HG03439 (cell line): ENCODE measurements at regions not wholly inside any gene's neighbourhood (a gene's known extent, or its start where the extent isn't known, plus 50 kb on each side); places are given as distances from the start of the nearest gene placed in this dataset.
"Not testable (repeated sequence)": the region's sequence is repeated elsewhere in the genome, so short reads cannot be mapped to it uniquely, and the experiment has no call there.

Experiments
- ATAC-seq: cut with Tn5 transposase; IDR thresholded peaks from one replicate; pipeline ENCODE4 v1.9.1; 2021; ENCODE audit warnings: mild to moderate bottlenecking, moderate library complexity; ENCODE audit not compliant: unreplicated experiment

DNA sequence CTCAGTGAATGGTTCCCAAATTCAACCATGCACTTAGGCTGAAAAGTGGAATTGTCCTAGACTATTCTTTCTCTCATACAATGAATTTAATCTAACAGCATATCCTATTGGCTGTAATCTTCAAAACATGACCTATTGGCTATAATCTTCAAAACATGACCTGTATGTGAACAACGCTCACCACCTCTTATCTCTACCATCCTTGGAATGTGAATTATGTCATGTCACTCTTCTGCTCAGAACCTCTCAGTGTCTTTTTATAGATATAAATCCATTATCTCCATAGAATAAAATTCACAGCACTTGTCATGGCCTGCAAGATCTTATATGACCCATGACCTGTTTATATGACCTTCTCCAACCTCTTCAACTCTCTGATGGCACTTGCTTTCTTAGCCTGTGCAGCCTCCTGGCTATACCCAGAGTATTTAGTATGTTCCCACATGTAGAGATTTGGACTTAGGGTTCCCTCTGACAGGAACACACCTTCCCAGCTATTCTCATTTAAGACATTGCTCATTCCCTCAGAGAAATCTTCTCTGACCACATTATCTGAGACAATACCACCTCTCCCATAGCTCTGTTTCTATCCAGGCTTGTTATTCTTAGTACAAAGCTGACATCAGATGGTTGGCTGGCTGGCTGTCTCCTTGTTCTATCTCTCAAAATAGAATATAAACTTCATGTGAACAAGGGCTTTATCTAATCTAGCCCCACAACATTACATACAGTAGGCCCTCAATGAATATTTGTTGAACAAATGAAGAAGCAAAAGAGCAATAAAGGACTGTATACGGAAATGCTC lies 275.0 kb upstream of the PREP start:
- ATAC-seq, result no peak

DNA sequence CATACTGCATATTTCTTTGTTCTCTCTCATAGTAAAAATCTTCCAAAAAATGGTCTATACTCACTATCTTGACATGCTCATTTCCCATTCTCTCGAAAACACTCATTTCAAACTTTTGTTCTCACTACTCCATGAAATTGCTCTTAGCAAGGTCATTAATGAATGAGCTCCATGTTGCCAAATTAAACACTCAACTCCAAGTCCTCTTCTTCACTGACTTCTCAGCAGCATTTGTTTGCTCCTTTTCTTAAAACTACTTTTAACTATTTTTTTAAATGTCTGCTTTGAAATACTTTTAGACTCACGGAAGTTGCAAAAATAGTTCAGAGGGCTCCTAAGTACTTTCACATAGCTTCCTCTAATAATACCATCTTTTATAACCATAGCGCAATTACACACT lies 274.0 kb upstream of the PREP start:
- no peak for ATAC-seq

DNA sequence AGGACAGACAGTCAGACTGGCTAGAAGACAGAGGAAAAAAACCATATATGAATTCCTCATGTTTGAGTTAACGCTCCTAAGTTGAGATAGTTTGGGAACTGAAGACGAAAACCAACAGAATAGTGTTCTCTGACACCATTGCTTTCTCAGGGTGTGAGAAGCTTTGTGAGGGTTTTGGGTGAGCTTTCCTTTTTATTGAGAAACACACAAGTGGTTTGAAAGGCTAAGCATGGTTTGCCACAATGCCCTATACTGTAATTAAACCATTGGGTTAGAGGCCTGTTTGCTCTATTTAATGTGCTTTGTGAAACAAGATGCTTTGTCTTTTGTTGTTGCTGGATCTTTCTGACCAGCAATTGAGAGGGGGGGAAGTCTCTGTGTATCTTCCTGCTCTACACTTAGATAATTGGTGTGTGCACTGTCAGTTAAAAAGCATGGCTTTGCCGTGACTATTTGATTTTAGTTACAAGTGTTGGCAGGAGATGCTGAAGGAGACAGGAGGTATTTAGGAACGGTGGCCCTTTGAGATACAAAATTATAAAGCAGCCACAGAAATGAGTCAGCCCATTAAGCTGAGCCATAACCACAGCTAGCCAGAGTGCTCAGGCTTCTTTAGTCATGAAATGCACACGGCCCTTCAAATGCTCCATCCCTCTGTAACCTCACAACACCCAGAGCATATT lies 273.0 kb upstream of the PREP start:
- ATAC-seq, result no peak

- ATAC-seq, result not testable (repeated sequence)
Measured at GRCh38 chr6:105672856-105673538, 270.1 kb upstream of the PREP start.

DNA sequence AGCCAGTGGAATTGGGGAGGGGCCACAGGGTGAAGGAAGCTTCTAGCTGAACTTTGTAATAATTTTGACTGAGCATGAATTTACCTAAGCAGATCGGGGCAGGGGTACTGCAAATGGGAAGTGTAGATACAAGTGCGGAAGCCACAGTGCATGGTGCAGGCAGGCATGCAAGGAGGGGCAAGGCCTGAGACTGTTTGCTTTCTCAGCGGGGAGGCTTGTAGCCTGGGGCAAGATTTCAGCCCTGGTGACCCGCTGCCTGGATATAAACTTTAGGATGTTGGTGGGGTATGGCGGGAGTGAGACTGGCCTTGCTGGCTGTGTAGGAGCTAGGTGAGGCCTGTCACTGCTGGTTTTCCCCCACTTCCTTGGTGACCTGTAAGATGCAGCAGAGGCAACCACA lies 266.4 kb upstream of the PREP start:
- no peak for ATAC-seq

GRCh38 chr6:105667056-105667455 lies 264.2 kb upstream of the PREP start:
- no peak for ATAC-seq

GRCh38 chr6:105664931-105665330 lies 262.0 kb upstream of the PREP start:
- ATAC-seq, result no peak

GRCh38 chr6:105651969-105652368 lies 249.1 kb upstream of the PREP start:
- ATAC-seq, result no peak

DNA sequence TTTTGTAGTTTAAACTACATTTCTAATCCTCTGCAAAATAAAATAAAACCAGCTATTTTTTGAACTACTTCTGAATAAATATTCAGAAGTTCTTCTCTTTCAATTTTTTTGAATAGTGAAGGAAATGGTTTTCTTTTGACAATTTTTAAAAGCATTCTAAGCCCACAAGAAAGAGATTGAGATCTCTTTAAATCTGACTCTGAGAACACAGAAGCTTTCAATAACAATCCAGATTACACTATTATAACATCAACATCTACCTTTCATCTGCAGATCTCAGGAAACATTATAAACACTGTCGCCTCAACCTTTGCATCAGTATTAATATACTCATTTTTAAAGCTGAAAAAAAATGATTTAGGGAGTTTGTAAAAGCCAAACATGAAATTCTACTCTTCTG lies 247.5 kb upstream of the PREP start:
- no peak for ATAC-seq

GRCh38 chr6:105649192-105649591 lies 246.3 kb upstream of the PREP start:
- ATAC-seq, result no peak

DNA sequence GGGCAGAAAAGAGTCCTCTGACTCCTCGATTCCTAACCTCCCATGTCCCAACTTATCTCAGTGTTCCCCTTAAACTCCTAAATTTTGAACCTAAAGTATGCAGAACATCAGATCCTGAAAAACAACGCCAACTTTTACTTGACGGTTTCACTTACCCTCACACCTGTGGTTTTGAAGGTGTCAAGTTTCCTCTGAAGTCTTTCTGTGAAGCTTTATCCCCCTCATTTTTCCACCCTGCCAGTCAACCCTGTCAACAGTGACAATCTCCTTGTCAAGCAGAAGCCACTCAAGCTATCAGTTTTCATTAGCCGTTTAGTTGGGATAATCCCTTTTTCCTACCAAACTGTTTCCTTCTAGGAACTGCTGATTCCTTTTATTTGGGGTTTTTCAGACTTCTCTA lies 245.4 kb upstream of the PREP start:
- ATAC-seq, result no peak

DNA sequence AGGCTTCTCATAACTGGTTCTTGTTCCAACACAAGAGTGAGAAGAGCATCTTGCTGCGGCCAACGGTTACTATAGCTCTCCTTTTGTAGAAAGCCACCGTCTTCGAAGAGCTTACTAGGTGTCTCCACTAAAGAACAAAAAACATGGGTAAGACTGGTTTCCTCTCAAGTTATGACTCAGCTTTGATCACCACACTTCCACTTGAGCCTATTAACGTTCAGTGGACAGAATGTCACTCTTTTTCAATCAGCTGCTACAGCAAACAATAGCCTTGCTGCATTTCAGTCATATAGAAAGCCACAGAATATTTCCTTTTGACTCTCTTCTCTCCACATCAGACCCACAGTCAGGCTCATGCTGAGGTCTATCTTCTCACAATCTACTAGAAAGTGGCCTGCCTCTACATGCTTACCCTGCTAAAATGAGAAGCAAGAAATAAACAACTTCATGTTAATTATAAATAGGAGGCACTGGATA lies 243.5 kb upstream of the PREP start:
- peak; percentile 93 for ATAC-seq

DNA sequence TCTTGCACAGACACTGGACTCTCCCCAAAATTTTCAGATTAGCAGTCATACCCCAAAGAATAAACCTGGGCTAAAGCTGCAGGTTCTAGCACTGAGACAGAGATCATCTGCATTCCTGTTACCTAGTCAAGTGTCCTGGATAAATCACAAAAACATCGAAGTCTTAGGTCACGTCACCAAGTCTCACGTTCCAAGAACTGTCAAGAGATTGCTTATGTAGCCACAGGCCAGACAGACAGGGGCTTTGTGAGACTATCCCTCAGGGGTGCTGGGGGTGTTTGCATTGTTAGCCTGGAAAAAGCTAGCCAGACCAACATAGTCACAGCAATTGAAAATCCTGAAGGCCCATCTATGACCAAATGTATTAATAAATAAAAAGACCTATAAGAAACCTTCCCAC lies 243.1 kb upstream of the PREP start:
- no peak for ATAC-seq

- no peak for ATAC-seq
Measured at GRCh38 chr6:105645156-105645555, 242.3 kb upstream of the PREP start.

DNA sequence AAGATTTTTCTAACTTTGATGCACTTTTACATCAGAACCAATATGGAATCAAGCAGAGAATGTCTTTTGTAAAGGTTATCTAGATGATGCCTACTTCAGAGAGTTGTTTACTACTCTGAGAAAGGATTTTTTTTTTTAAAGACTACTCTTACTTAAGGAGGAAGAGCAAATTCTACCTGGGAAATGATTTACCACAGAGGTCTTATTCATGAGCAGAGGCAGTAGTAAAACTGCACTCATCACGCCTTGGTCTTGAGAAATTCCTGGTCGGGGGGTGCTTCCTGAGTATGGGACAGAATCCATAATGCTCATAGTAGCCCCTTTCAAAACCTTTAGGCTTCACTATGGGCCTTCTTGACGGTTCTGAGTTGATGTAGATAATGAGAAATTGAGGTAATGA lies 241.8 kb upstream of the PREP start:
- no peak for ATAC-seq

GRCh38 chr6:105644073-105644489 lies 241.2 kb upstream of the PREP start:
- no peak for ATAC-seq

- ATAC-seq, result no peak
Measured at GRCh38 chr6:105642708-105643107, 239.8 kb upstream of the PREP start.

- no peak for ATAC-seq
Measured at GRCh38 chr6:105641504-105641903, 238.6 kb upstream of the PREP start.

- ATAC-seq, result no peak
Measured at GRCh38 chr6:105639124-105639523, 236.2 kb upstream of the PREP start.

DNA sequence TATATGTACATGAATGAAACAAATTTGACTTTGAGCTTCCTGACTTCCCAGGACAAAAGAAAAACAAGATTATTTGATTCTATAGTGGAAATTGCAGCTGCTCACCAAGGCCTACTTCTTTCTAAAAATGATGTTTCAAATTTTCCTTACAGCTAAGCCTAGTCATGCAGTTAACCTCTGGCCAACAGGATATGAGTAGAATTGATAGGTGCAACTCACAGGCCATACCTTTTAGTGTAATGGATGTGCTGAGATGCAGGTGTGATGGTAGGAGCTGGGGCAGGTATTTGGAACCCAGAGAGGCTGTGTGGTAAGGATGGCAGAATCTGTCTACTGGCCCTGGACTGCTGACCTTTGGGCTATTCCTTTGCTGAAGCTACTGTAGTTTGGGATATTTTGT lies 230.9 kb upstream of the PREP start:
- no peak for ATAC-seq

DNA sequence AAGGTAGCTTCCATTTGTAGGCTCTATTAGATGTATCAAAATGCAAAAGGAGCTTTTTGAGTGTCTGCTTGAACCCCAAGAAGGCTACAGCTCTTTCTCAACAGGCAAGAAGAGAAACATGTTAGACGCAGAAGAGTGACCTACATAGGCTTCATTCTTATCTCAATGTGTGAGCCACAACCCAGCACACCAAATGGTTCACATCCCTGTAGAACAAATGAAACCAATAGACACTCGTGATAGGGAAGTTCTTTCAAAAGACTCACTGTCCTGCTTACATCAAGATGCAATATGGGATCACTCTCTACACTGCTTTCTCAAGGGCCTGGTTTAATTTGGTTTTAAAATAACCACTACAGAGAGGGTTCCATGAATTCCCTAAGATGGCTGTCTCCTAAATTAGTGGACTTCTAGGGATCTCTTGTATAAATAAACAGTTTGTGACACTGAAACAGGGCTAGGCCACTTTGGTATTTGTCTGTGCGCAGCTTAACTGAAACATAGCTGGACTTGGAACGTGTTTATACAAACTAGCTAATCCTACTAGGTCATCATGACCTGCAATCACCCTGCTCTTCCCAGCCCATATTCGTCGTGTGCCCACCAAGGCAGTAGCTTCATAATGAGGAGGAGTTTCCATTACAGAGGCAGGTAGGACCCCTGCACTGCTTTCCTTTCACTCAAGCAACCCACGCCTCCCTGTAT lies 225.4 kb upstream of the PREP start:
- no peak for ATAC-seq
